Trophoblast cell (in vitro differentiated cells and primary cell): ENCODE measurements at regions not wholly inside any gene's neighbourhood (a gene's known extent, or its start where the extent isn't known, plus 50 kb on each side); places are given as distances from the start of the nearest gene placed in this dataset.
"Not testable (repeated sequence)": the region's sequence is repeated elsewhere in the genome, so short reads cannot be mapped to it uniquely, and the experiment has no call there.

Source experiments
- DNase-seq, 2 donors: peaks; one replicate each; pipeline ENCODE4 v3.0.0-alpha.2; 2016
- H2AFZ ChIP-seq: 2 replicates; pipeline ENCODE4 v1.6.1; 2013; ENCODE audit warnings: low read length, moderate library complexity, mild to moderate bottlenecking; ENCODE audit not compliant: insufficient read depth, poor library complexity
- H2AK5ac ChIP-seq: 2 replicates; pipeline ENCODE4 v1.6.1; 2013; ENCODE audit warnings: mild to moderate bottlenecking, low read length
- H2BK120ac ChIP-seq: 2 replicates; pipeline ENCODE4 v1.6.1; 2013; ENCODE audit warnings: low read length, mild to moderate bottlenecking, moderate library complexity; ENCODE audit not compliant: insufficient read depth, poor library complexity
- H2BK12ac ChIP-seq: 2 replicates; pipeline ENCODE4 v1.6.1; 2013; ENCODE audit warnings: mild to moderate bottlenecking, low read length, moderate library complexity
- H2BK5ac ChIP-seq: 2 replicates; pipeline ENCODE4 v1.6.1; 2013; ENCODE audit warnings: low read length, low read depth, moderate library complexity, mild to moderate bottlenecking; ENCODE audit not compliant: poor library complexity
- H3K14ac ChIP-seq: 2 replicates; pipeline ENCODE4 v1.6.1; 2013; ENCODE audit warnings: mild to moderate bottlenecking, low read length
- H3K18ac ChIP-seq: 2 replicates; pipeline ENCODE4 v1.6.1; 2013; ENCODE audit warnings: mild to moderate bottlenecking, low read length
- H3K23ac ChIP-seq: 2 replicates; pipeline ENCODE4 v1.6.1; 2013; ENCODE audit warnings: low read length
- H3K27ac ChIP-seq: 2 replicates; pipeline ENCODE4 v1.5.1; 2013; ENCODE audit warnings: low read depth, mild to moderate bottlenecking, inconsistent platforms, low read length, moderate library complexity
- H3K27me3 ChIP-seq: 2 replicates; pipeline ENCODE4 v1.6.1; 2013; ENCODE audit warnings: inconsistent platforms, mild to moderate bottlenecking, low read length, moderate library complexity; ENCODE audit not compliant: insufficient read depth
- H3K36me3 ChIP-seq, 2 experiments: 1 replicate in 1 of 2; 2 replicates in 1 of 2; pipeline ENCODE4 v1.6.1; 2013; ENCODE audit warnings: low read length in 2 of 2, mild to moderate bottlenecking in 2 of 2, moderate library complexity in 1 of 2; ENCODE audit not compliant: insufficient read depth in 2 of 2, control insufficient read depth in 1 of 2
- H3K4ac ChIP-seq: 2 replicates; pipeline ENCODE4 v1.6.1; 2013; ENCODE audit warnings: low read depth, mild to moderate bottlenecking, low read length, moderate library complexity
- H3K4me1 ChIP-seq, 2 experiments: 1 replicate in 1 of 2; 2 replicates in 1 of 2; pipeline ENCODE4 v1.6.1; 2013; ENCODE audit warnings: low read length in 2 of 2, mild to moderate bottlenecking in 2 of 2, moderate library complexity in 1 of 2; ENCODE audit not compliant: insufficient read depth in 2 of 2, control insufficient read depth in 1 of 2
- H3K4me2 ChIP-seq: 2 replicates; pipeline ENCODE4 v1.6.1; 2013; ENCODE audit warnings: inconsistent platforms, mild to moderate bottlenecking, low read length, moderate library complexity
- H3K4me3 ChIP-seq: 2 replicates; pipeline ENCODE4 v1.5.1; 2013; ENCODE audit warnings: mild to moderate bottlenecking, low read depth, low read length, inconsistent platforms
- H3K79me1 ChIP-seq: one replicate; pipeline ENCODE4 v1.6.1; 2013; ENCODE audit warnings: low read length
- H3K79me2 ChIP-seq: 2 replicates; pipeline ENCODE4 v1.6.1; 2013; ENCODE audit warnings: low read length, mild to moderate bottlenecking; ENCODE audit not compliant: control insufficient read depth, insufficient read depth, poor library complexity
- H3K9ac ChIP-seq: 2 replicates; pipeline ENCODE4 v1.6.1; 2013; ENCODE audit warnings: mild to moderate bottlenecking, low read length
- H3K9me3 ChIP-seq: 2 replicates; pipeline ENCODE4 v1.6.1; 2013; ENCODE audit warnings: low read depth, mild to moderate bottlenecking, control low read depth, inconsistent platforms, low read length; ENCODE audit not compliant: insufficient read depth
- H4K12ac ChIP-seq: 2 replicates; pipeline ENCODE4 v1.6.1; 2013; ENCODE audit warnings: low read depth, mild to moderate bottlenecking, low read length, moderate library complexity
- H4K8ac ChIP-seq: 2 replicates; pipeline ENCODE4 v1.6.1; 2013; ENCODE audit warnings: low read depth, mild to moderate bottlenecking, low read length, moderate library complexity
- H4K91ac ChIP-seq: one replicate; pipeline ENCODE4 v1.6.1; 2013; ENCODE audit warnings: low read depth, mild to moderate bottlenecking, low read length, moderate library complexity
- WGBS: extraction: QIAGEN DNeasy Blood & Tissue Kit; methylation state at CpG from one replicate; pipeline ENCODE4 v1.1.7; 2013; ENCODE audit warnings: missing lambda C conversion rate; ENCODE audit not compliant: insufficient read length, insufficient coverage; ENCODE audit errors: extremely low coverage; 5-methylcytosine and 5-hydroxymethylcytosine counted together

DNA sequence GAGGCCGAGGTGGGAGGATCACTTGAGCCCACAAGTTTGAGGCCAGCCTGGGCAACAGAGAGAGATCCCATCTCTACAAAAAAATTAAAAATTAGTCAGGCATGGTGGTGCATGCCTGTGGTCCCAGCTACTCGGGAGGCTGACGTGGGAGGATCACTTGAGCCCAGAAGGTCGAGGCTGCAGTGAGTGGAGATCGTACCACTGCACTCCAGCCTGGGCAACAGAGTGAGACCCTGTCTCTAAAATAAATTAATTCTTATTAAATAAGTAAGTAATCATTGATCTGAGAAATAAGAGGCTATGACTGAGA, 452.6 kb downstream of the SOX9 start:
- H2BK5ac ChIP-seq, H3K14ac ChIP-seq, H3K23ac ChIP-seq, H4K91ac ChIP-seq, H3K79me1 ChIP-seq, H3K4me1 ChIP-seq, H3K18ac ChIP-seq, H2BK12ac ChIP-seq, H3K36me3 ChIP-seq, H3K4me2 ChIP-seq, H4K8ac ChIP-seq, H3K4ac ChIP-seq, H2AK5ac ChIP-seq, H3K27ac ChIP-seq, H2BK120ac ChIP-seq, H3K79me2 ChIP-seq, DNase-seq, H4K12ac ChIP-seq, H3K9ac ChIP-seq, H2AFZ ChIP-seq, H3K27me3 ChIP-seq, H3K9me3 ChIP-seq, H3K4me3 ChIP-seq: not testable (repeated sequence)
- WGBS = no CpG with 5 or more reads among the region's 5 CpGs

DNA sequence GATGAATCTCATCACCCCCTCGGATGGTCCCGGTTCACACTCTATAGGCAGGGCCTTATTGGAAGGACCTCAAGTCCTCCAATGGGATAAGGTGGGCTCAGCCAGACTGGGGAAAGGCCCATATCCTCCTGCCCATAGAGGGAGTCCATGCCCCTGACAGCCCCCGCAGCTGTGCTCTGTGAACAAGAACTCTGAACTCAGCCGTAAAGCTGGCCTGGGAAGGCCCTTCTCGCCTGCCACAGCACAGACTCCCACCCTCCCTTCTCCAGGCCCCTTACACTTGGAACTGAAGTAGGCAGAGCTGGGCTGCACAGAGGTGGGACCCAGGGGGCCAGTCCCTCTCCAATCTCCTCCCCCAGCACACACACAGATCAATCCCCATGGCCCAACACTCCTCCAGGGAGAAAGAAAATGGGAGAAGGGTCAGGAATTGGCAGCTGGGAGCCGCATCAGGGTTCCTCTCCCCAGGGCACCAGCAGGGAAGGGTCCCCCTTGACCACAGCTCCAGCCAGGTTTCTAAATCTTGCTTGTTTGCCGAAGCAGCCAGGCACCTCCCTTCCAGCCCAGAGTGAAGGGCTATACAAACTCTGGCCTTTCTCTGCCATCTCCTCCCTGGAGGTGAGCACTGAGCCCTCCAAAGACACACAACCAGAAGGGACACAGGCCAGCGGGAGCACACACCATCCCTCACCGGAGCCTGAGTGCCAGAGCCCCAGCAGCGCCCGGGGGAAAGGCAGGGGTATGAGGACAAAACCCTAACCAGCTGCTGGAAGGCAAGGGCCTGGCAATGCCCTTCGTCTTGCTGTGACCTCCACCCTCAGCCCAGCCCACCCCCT, 454.1 kb downstream of the SOX9 start:
- no peak overlapping the region for H2BK120ac ChIP-seq
- H2AK5ac ChIP-seq = no peak overlapping the region
- H3K79me1 ChIP-seq = no peaks in the 10 kb centered on the region
- H3K4me3 ChIP-seq = no peak overlapping the region
- DNase-seq = no peak
- H3K4ac ChIP-seq = no peak overlapping the region
- H2BK12ac ChIP-seq = no peak overlapping the region
- H3K14ac ChIP-seq = no peak overlapping the region
- H4K12ac ChIP-seq = no peak overlapping the region
- no peak overlapping the region for H3K9ac ChIP-seq
- peaks cover 2% of the 10 kb centered on the region for H3K9me3 ChIP-seq
- WGBS = no CpG with 5 or more reads among the region's 12 CpGs
- H4K8ac ChIP-seq = no peak overlapping the region
- H2AFZ ChIP-seq = no peak overlapping the region
- H3K18ac ChIP-seq = no peak overlapping the region
- H3K27me3 ChIP-seq = no peaks in the 10 kb centered on the region
- H3K79me2 ChIP-seq = no peaks in the 10 kb centered on the region
- H3K27ac ChIP-seq = no peak overlapping the region
- H3K36me3 ChIP-seq = no peaks in the 10 kb centered on the region
- no peaks in the 10 kb centered on the region for H3K4me1 ChIP-seq
- no peak overlapping the region for H3K4me2 ChIP-seq
- H4K91ac ChIP-seq = no peak overlapping the region
- no peak overlapping the region for H3K23ac ChIP-seq
- no peak overlapping the region for H2BK5ac ChIP-seq

DNA sequence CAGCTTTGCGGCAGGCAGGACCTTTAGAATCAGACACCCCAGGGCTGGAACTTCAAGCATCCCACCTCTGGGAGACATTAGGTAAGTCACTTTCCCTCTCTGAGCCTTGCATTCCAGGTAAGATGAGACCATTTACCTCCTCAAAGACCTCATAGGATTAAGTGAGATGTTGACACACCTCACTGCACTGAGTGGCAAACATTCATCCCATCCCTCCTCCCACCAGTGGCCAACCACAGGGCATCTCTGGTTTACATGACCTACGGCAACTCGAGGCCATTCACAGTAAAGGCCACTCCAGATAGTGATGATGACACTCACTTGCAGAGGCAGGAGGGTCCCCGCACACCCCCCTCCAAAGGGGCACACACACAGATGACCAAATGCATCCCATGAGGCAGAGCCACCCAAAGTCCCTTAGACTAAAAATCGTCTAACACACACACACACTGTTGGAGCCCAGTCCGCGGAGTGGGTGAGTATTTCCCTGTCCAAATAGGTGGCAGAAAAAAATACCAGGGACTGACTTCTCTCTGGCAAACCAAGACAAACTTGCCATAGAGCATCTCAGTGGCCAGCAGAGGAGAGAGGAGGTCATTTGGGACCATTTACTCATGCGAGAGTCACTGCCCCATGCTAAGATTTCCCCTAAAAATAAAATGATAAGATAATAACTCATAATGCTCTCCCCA, 454.9 kb downstream of the SOX9 start:
- no peak overlapping the region for H3K4me2 ChIP-seq
- H3K36me3 ChIP-seq = no peaks in the 10 kb centered on the region
- H2BK12ac ChIP-seq = no peak overlapping the region
- H3K79me2 ChIP-seq = no peaks in the 10 kb centered on the region
- no peak overlapping the region for H3K27ac ChIP-seq
- no peaks in the 10 kb centered on the region for H3K79me1 ChIP-seq
- no peak overlapping the region for H4K91ac ChIP-seq
- no peak overlapping the region for H3K18ac ChIP-seq
- H3K23ac ChIP-seq = no peak overlapping the region
- H3K14ac ChIP-seq = no peak overlapping the region
- H3K4me3 ChIP-seq = no peak overlapping the region
- H3K9ac ChIP-seq = no peak overlapping the region
- H2BK120ac ChIP-seq = no peak overlapping the region
- H4K8ac ChIP-seq = no peak overlapping the region
- no peak overlapping the region for H4K12ac ChIP-seq
- H2BK5ac ChIP-seq = no peak overlapping the region
- H3K4me1 ChIP-seq = no peaks in the 10 kb centered on the region
- no peak overlapping the region for H2AK5ac ChIP-seq
- no peaks in the 10 kb centered on the region for H3K27me3 ChIP-seq
- H2AFZ ChIP-seq = no peak overlapping the region
- H3K4ac ChIP-seq = no peak overlapping the region
- DNase-seq = no peak
- H3K9me3 ChIP-seq = no peaks in the 10 kb centered on the region
- WGBS = no CpG with 5 or more reads among the region's 8 CpGs

DNA sequence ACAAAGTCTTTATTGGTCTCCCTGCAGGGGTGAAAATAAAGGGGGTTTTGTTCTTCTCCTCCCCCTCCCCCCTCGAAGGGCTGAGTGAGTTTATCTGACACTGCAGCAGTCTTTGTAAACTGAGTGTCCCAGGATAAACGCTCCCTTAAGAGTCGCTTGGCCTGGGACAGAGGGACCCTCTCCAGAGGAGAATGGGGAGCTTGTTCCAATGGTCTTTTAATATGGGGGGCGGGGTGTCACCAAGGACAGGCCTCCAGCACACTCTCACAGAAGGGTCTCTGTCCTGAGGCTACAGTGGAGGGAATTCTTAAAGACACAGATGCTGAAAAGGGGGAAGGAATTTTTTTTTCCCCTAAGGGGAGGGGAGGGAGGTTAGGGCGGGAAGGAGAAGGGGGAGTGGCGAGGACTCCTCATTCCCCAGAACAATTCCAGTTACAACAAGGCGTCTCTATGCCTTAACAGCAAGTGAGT, 455.5 kb downstream of the SOX9 start:
- no peak overlapping the region for H3K27ac ChIP-seq
- H3K18ac ChIP-seq = no peak overlapping the region
- no peaks in the 10 kb centered on the region for H3K36me3 ChIP-seq
- no CpG with 5 or more reads among the region's 7 CpGs for WGBS
- no peak overlapping the region for H3K4me2 ChIP-seq
- no peak overlapping the region for H2BK120ac ChIP-seq
- DNase-seq = no peak
- no peaks in the 10 kb centered on the region for H3K27me3 ChIP-seq
- no peaks in the 10 kb centered on the region for H3K79me1 ChIP-seq
- H2BK5ac ChIP-seq = no peak overlapping the region
- no peak overlapping the region for H3K23ac ChIP-seq
- no peak overlapping the region for H2AK5ac ChIP-seq
- H3K9ac ChIP-seq = no peak overlapping the region
- H4K12ac ChIP-seq = no peak overlapping the region
- no peak overlapping the region for H3K4ac ChIP-seq
- no peak overlapping the region for H2AFZ ChIP-seq
- no peaks in the 10 kb centered on the region for H3K9me3 ChIP-seq
- H3K4me3 ChIP-seq = no peak overlapping the region
- no peaks in the 10 kb centered on the region for H3K4me1 ChIP-seq
- H2BK12ac ChIP-seq = no peak overlapping the region
- H4K91ac ChIP-seq = no peak overlapping the region
- H3K14ac ChIP-seq = no peak overlapping the region
- no peak overlapping the region for H4K8ac ChIP-seq
- H3K79me2 ChIP-seq = no peaks in the 10 kb centered on the region
